Body of pancreas (tissue), 4 donors: ENCODE measurements at regions not wholly inside any gene's neighbourhood (a gene's known extent, or its start where the extent isn't known, plus 50 kb on each side); places are given as distances from the start of the nearest gene placed in this dataset.

Experiments
- ATAC-seq: fragments of 150-250 bp; one replicate; pipeline ENCODE4 v1.9.1; 2016
- DNase-seq, 4 donors: peaks; one replicate each; pipeline ENCODE4 v3.0.0-alpha.2; 2019
- H3K27ac ChIP-seq, 4 donors: fragments of 200-600 bp; sonication (generic); 1 replicate in 3 of 4; 2 replicates in 1 of 4; pipeline versions ENCODE4 v1.5.1 to v1.6.1; 2016 to 2019; ENCODE audit warnings: mild to moderate bottlenecking in 1 of 4, mixed read lengths in 1 of 4, moderate library complexity in 1 of 4
- H3K27me3 ChIP-seq, 2 donors: fragments of 200-600 bp; sonication (generic); one replicate each; pipeline ENCODE4 v1.6.0; 2016; ENCODE audit warnings: mild to moderate bottlenecking in 1 of 2
- H3K36me3 ChIP-seq, 2 donors: fragments of 200-600 bp; sonication (generic); replicated peaks in 1 of 2; 2 replicates each; pipeline ENCODE4 v1.5.1; 2016; ENCODE audit warnings: low read depth in 2 of 2; ENCODE audit not compliant: insufficient read depth in 1 of 2
- H3K4me1 ChIP-seq: fragments of 200-600 bp; sonication (generic); one replicate; pipeline ENCODE4 v1.6.0; 2016
- H3K4me3 ChIP-seq, 2 donors: fragments of 200-600 bp; sonication (generic); 1 replicate in 1 of 2; 2 replicates in 1 of 2; pipeline ENCODE4 v1.5.1; 2016 to 2019
- H3K9me3 ChIP-seq, 3 donors: fragments of 200-600 bp; sonication (generic); 1 replicate in 2 of 3; 2 replicates in 1 of 3; pipeline ENCODE4 v1.5.1; 2016
- POLR2A ChIP-seq, 3 donors: fragments of 450-650 bp; IDR thresholded peaks; one replicate each; pipeline ENCODE4 v1.6.1; 2016; ENCODE audit warnings: antibody characterized with exemption in 3 of 3, mild to moderate bottlenecking in 2 of 3
- WGBS, 2 donors: methylation state at CpG; one replicate each; pipeline ENCODE4 v1.1.5; 2017; 5-methylcytosine and 5-hydroxymethylcytosine counted together
- intact Hi-C: fragments of 100-400 bp; cut with DNase I; formaldehyde crosslinking; loops from one replicate; pipeline ENCODE4 v1.15.1; 2023
- TF ChIP-seq, protein P1 (sequence below), 7 experiments: fragments of 450-650 bp in 4 of 7; fragments of 200-600 bp in 3 of 7; sonication (generic) in 3 of 7; IDR thresholded peaks; one replicate each; pipeline ENCODE4 v1.5.1; 2016 to 2019; ENCODE audit warnings: antibody characterized with exemption in 7 of 7

DNA sequence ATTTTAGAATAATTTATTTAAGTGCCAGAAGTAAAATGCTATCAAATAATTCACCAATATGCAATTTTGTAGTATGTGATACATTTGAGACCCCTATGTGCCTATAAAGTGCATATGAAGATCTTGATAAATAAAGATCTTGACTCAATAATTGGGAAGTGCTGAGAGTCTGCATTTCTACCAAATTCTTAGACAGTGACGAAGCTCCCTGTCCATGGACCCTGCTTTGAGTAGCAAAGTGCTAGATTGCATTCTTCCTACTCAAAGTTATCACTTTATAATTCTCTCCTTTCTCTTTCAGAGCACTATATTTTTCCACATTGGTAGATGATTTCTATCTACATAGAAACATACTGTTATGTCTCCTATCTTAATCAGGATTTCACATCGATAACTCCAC is 1393.9 kb downstream of the ARAP2 start:
- TF ChIP-seq, protein P1, sequence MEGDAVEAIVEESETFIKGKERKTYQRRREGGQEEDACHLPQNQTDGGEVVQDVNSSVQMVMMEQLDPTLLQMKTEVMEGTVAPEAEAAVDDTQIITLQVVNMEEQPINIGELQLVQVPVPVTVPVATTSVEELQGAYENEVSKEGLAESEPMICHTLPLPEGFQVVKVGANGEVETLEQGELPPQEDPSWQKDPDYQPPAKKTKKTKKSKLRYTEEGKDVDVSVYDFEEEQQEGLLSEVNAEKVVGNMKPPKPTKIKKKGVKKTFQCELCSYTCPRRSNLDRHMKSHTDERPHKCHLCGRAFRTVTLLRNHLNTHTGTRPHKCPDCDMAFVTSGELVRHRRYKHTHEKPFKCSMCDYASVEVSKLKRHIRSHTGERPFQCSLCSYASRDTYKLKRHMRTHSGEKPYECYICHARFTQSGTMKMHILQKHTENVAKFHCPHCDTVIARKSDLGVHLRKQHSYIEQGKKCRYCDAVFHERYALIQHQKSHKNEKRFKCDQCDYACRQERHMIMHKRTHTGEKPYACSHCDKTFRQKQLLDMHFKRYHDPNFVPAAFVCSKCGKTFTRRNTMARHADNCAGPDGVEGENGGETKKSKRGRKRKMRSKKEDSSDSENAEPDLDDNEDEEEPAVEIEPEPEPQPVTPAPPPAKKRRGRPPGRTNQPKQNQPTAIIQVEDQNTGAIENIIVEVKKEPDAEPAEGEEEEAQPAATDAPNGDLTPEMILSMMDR (IDR thresholded peaks at IDR 0.05): no peak
- no peak for TF ChIP-seq POLR2A (IDR thresholded peaks at IDR 0.05)
- Histone ChIP-seq H3K4me1 (no peaks in the 10 kb centered on the region), H3K36me3 (no peaks in the 10 kb centered on the region), H3K9me3 (no peaks in the 10 kb centered on the region), H3K4me3 (no peak overlapping the region), H3K27me3 (no peaks in the 10 kb centered on the region), H3K27ac (no peak overlapping the region)
- ATAC-seq (no peak), DNase-seq (no peak)
- WGBS, 2 donors: 48 to 54% methylated on average over 2 of the region's 2 CpGs
- intact Hi-C loops: no loop called here

DNA sequence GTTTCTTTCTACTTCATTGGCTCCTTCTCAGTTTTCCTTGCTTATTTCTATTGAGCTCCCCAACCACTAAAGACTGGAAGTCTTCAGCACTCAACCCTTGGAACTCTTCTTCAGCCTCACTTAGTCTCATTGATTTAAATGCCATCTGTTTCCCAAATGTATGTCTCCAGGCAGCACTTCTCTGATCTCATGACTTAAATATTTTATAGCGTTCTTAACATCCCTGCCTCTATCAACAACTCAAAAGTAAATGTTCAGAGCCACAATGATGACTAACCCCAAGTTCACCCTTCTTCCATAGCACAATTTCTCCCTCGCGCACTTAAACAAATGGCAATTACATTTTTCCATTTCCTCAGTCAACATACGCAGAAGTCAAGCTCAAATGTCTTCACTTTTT is 1393.3 kb downstream of the ARAP2 start:
- DNase-seq: no peak
- intact Hi-C loops: no loop called here

DNA sequence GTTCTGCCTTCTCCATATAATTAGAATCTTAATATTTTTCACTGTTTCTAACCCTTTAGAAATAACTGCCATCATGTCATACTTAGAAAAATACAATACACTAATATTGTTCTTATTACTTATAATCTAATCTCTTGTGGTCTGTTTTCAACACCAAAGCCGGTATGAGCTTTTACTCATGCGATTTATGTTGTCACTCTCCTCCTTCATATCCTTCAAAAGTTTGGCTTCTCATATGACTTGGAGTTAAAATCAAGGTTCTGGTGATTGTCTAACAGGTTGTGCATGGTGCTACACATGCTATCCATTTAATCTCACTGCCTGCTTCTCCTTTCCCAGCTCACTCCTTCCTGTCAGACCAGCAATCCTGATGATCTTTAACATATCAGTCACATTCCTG is 1392.9 kb downstream of the ARAP2 start:
- H3K27ac ChIP-seq: no peak overlapping the region
- DNase-seq: no peak
- WGBS, 2 donors: 55 to 80% methylated on average over 2 of the region's 2 CpGs
- H3K4me3 ChIP-seq: no peak overlapping the region
- H3K36me3 ChIP-seq: no peaks in the 10 kb centered on the region
- no peaks in the 10 kb centered on the region for H3K27me3 ChIP-seq
- H3K4me1 ChIP-seq: no peaks in the 10 kb centered on the region
- intact Hi-C loops: no loop called here
- no peak for ATAC-seq
- H3K9me3 ChIP-seq: no peaks in the 10 kb centered on the region
- TF ChIP-seq, protein P1 (IDR thresholded peaks at IDR 0.05): no peak
- TF ChIP-seq POLR2A (IDR thresholded peaks at IDR 0.05): no peak

More for the DNA sequence above, 1393.3 kb downstream of the ARAP2 start:
- no peak for ATAC-seq
- H3K27ac ChIP-seq: no peak overlapping the region
- TF ChIP-seq, protein P1 (IDR thresholded peaks at IDR 0.05): no peak
- TF ChIP-seq POLR2A (IDR thresholded peaks at IDR 0.05): no peak
- H3K36me3 ChIP-seq: no peaks in the 10 kb centered on the region
- H3K4me3 ChIP-seq: no peak overlapping the region
- no peaks in the 10 kb centered on the region for H3K27me3 ChIP-seq
- WGBS, 2 donors: 59 to 66% methylated on average over 4 of the region's 4 CpGs
- H3K9me3 ChIP-seq: no peaks in the 10 kb centered on the region
- no peaks in the 10 kb centered on the region for H3K4me1 ChIP-seq

DNA sequence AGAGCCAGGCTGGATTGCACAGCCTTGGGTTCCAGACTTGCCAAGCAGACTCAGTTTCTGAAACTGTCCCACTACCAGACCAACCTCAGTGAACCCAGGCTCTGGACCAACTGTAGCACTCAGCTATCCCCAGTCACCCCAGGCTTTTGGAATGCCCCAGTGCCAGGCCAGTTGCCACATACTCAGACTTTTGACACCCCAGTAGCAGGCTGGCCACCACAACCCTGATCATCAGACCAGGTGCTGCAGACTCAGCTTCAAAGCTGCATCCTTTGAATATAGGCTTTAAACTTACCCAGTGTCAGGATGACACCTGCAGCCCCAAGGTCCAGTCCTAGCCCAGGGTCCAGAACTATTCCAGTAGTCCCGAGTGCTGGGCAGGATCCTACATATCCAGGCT is 1389.9 kb downstream of the ARAP2 start:
- no peak for TF ChIP-seq POLR2A (IDR thresholded peaks at IDR 0.05)
- no peak for ATAC-seq
- Histone ChIP-seq H3K36me3 (no peaks in the 10 kb centered on the region), H3K4me1 (no peaks in the 10 kb centered on the region), H3K27ac (no peak overlapping the region), H3K4me3 (no peak overlapping the region), H3K27me3 (no peaks in the 10 kb centered on the region), H3K9me3 (no peaks in the 10 kb centered on the region)
- 36% methylated on average over 1 of the region's 1 CpG; no CpG with 5 or more reads in 1 of the 2 donors for WGBS, 2 donors
- intact Hi-C loops: no loop called here
- DNase-seq: no peak

DNA sequence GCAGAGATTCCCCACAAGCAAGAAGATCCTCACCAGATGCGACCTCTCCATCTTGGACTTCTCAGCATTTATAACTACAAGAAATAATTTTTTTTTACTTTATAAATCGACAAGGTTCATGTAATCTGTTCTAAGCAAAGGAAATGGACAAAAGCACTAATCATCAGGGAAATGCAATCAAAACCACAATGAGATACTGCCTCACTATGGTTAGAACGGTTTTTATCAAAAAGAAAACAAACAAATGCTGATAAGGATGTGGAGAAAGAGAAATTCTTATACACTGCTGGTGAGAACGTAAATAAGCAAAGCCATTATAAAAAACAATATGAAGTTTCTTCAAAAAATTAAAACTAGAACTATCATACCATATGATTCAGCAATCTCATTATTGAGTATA is 1382.6 kb downstream of the ARAP2 start:
- TF ChIP-seq, protein P1 (IDR thresholded peaks at IDR 0.05): no peak
- no peak for TF ChIP-seq POLR2A (IDR thresholded peaks at IDR 0.05)
- no peaks in the 10 kb centered on the region for H3K36me3 ChIP-seq
- H3K27me3 ChIP-seq: no peaks in the 10 kb centered on the region
- DNase-seq (no peak), ATAC-seq (no peak)
- no peak overlapping the region for H3K4me3 ChIP-seq
- H3K4me1 ChIP-seq: no peaks in the 10 kb centered on the region
- intact Hi-C loops: no loop called here
- H3K27ac ChIP-seq: no peak overlapping the region
- H3K9me3 ChIP-seq: no peaks in the 10 kb centered on the region
- 20 to 28% methylated on average over 4 of the region's 4 CpGs for WGBS, 2 donors
